NCI-H187 treated with DMSO at 0.1 percent for 48 hours (cell line): ENCODE measurements at regions not wholly inside any gene's neighbourhood (a gene's known extent, or its start where the extent isn't known, plus 50 kb on each side); places are given as distances from the start of the nearest gene placed in this dataset.
"Not testable (repeated sequence)": the region's sequence is repeated elsewhere in the genome, so short reads cannot be mapped to it uniquely, and the experiment has no call there.

Source experiments
- DNase-seq: peaks from one replicate; lab custom pipeline; 2025; lab: John Stamatoyannopoulos, UW

DNA sequence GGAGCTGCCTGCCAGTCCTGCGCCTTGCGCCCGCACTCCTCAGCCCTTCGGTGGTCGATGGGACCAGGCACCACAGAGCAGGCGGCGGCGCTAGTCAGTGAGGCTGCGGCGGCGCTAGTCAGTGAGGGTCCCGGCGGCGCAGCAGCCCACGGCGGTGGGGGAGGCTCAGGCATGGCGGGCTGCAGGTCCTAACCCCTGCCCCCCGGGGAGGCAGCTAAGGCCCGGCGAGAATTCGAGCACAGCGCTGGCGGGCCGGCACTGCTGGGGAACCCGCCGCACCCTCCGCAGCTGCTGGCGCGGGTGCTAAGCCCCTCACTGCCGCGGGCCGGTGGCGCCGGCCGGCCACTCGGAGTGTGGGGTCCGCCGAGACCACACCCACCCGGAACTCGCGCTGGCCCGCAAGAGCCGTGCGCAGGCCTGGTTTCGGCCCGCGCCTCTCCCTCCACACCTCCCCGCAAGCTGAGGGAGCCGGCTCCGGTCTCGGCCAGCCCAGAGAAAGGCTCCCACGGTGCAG is 867.4 kb downstream of the DSC3 start:
- no peak for DNase-seq

DNA sequence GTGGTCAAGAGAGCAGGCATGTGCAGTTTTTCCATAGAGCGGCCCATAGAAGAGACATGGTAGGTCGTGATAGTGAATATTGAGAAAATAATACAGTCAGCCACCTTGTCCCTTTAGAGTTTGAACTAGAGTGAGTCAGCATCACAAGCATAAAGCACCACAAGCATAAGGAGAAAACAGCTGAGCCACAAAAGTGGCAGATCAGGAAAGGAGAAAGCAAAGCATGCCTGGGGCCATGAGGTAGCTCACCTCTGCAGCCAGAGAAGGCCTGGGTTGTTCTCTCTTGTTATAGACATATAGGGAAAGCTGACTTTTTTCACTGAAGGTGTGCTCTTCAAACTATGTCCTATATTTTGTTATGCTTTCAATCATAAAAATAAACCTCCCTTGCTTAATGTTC is 879.0 kb downstream of the DSC3 start:
- no peak for DNase-seq

DNA sequence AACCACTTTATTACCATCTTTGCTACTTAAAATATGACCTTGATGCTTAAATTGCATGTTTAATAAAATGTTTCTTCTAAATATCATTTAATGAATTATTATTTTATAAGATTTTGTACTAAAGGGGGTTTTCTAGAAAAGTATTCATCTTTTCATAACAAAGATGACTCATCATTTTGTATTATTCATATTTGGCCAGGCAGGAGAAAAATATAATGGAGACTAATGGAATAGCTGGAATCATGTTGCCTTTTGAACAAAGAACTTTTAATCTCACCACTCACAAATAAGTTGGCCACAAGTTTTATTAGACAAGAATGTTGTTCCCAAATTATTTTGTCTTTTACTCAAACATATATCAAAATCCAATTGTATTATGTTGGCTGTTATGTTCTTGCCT is 882.4 kb downstream of the DSC3 start:
- no peak for DNase-seq

DNA sequence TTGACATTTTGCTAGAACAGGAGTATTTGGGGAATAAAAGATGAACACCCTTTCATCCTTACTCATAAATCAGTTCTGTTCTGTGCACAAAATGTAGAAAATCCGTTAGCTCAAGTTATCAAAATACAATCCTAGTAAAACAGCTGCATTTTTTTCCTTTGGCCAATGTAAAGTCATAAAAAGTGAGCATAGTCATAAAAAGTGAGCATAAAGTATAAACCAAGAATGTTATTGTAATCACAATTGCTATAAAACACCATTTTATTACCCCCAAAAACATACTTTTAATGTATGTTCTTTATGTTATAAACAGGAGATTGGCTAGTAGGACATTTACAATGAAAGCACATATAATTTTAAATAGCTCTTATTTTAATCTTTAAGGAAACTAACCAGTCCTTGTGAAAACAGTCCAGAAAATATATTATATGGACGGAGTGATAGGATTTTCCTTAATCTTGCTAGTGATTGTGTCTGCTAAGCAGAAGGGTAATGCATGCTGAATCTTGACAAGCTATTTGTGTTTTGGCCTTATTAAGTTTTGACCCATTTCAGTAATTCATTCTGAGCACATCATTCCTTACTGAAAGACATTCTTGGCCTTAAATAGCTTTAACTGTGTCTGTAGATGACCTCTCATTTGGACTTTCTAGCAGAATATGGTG is 891.8 kb downstream of the DSC3 start:
- no peak for DNase-seq

DNA sequence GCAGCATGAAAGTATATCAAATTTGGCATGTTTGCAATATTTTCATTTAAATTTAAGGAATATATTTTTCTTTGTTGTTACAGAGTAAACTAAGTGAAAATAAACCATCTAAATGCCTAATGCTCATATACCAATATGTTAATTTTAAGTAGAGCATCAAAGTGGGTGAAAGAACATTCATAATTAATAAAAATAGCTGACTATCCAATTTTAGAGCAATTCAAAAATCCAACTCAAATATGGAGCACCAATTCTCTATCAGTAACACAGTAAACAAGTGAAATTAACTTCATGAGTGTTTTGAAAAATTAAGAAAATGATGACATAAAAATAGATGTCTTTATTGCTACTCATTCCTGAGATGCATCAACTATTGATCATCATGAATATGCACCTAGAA is 893.0 kb downstream of the DSC3 start:
- no peak for DNase-seq

DNA sequence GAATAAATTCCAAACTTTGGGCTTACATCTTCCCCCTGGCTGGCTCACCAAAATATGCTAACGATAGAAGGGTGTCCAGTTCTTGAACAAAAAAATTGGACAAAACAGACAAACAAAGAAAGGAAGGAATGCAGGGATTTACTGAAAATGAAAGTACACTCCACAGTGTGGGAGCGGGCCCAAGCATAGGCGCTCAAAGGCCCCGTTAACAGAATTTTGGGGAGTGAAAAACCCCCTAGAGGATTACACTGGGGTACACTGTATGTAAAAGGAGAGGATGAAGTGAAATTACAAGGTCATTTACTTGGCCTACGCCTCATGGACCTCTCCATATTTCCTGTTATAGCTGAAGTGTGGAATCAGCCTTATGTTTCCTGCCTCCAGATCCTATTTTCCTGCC is 899.7 kb downstream of the DSC3 start:
- DNase-seq: no peak

DNA sequence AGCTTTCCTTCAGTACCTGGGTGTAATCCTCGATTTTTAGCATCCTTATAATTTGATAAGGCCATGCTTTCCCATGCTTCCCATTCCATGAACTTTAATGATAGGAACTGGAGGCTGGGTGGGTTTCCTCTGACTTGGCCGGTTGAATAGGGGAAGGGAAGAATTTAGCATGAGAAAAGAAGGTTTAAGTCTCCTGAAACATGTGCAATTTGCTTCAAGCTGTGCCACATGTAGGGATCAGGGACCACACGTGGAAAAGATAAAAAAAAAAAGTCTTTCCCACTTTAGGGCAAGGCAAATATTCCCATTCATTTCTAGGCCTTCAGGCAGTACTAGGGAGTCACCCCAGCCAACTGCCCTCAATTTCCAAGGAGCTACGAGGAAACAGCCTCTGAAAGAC is 900.3 kb downstream of the DSC3 start:
- no peak for DNase-seq

DNA sequence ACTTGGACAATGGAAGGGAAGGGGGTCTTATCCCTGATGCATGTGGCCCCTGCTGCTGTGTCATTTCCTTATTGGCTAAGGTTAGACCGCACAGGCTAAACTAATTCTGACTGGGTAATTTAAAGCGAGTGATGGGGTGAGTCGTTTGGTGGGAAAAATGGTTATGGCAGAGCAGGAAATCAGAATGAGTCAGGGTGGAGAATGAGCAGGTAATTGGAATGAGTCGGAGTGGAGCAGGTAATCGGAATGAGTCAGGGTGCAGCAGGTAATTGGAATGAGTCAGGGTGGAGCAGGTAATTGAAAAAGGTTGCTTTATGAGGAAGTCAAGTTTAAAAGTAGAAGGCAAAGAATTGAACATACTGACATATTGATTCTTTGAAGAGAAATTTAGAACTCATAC is 901.0 kb downstream of the DSC3 start:
- not testable (repeated sequence) for DNase-seq

DNA sequence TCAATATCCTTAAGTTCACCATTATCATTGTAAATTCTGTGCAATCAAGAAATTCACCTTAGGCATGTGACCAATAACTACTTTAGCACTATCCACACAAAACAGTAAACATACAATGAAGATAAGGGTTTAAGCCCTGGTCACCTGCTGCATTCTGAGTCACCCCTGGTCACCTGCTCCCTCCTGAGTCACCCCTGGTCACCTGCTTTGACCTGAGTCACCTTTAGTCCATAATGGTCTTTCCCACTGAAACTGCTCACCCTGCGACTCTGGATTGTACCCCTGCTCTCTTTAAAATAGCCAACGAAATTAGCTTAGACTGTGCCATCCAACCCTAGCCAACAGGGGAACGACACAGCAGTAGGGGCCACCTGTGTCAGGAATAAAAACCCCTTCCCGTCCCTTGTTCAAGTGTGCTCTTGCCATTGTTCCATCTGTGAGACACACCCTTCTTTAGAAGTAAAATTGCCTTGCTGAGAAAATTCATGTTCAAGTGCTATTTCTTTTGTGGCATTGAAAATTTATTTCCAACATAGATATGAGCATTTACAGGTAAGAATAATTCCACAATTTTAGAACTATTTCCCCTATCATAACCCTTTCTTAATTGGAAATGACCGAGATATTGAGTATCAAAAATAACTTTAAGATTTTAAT is 902.8 kb downstream of the DSC3 start:
- DNase-seq: no peak

DNA sequence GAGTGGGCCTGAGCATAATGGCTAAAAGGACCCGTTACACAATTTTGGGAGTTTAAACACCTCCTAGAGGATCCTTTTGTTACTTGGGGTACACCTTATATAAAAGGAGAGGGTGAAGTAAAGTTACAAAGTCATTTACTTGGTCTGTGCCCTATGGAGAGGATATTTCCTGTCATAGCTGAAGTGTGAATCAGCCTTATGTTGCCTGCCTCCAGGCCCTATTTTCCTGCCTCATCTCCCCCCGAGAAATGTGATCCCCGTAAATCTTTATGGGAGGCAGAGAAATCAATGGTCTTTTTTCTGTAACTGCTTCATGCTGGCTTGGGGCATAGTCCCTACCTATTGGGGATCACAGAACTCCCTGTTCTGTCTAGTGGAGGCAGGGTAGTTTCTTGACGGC is 906.6 kb downstream of the DSC3 start:
- no peak for DNase-seq

DNA sequence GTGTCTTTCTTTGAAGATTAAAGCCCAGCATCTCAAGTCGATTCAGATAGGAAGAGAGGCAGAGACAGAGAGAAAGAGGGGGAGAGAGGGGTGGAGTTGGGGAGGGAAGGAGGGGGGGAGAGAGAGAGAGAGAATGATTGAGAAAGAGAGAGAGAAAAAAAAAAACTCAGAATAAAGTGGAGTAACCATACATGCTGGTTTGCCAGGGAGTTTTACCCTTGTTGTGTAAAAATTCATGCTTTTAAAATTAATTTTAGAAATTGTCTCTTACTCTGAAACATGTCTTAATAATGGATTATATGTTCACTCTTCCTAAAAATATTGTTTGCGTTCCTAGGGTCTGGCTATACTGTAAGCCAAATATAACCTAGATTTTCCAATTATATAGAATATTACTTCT is 908.5 kb downstream of the DSC3 start:
- no peak for DNase-seq

DNA sequence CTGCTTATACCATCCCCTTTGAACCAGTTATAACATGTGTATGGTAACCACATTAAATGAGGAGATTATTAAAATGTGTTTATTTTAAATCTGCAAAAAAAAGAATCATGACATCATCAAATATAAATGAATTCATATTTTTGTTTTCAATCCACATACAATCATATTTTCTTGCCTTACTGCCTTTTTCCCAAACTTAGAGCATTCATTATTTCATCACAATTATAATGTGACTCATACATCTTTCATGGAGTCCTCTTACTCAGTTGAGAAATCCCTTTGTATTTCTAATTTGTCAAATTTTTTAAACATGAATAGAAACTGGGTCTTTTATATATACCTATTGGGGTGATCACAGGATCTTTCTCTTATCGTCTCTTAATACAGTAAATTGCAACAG is 909.6 kb downstream of the DSC3 start:
- DNase-seq: no peak

DNA sequence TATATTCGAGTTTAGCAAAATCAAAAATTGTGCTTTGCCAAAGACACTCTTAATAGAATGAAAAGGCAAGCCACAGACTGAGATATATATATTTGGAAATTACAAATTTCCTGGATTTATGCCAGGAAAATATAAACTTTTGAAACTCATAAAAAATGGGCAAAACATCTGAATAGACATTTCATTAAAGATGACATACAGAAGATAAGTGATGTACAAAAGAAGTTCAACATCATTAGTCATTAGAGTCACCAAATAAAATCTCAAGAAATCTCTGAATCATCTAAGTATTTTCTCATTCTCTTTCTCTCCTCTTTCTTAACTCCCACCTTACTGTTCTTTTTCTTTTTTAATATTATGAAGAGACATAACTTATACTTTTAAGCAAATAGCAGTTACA is 921.1 kb downstream of the DSC3 start:
- DNase-seq: no peak

DNA sequence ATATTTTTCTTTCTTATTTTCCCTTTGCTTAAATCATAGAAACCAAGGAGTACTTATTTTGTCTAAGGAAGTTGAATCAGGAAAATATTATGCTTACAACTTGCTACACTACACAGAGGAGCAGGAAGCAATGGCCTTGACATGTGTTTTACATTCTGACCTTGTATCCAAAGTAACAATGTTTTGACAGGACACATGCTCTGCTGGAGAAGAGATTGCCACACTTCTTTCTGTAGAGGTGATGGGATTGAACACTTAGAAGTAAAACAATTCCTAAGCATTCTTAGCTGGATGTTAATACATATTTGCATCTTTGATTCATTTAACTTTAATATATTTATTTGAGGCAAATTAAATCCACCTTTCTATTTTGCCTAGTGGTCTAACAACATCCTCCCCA is 929.1 kb downstream of the DSC3 start:
- no peak for DNase-seq

DNA sequence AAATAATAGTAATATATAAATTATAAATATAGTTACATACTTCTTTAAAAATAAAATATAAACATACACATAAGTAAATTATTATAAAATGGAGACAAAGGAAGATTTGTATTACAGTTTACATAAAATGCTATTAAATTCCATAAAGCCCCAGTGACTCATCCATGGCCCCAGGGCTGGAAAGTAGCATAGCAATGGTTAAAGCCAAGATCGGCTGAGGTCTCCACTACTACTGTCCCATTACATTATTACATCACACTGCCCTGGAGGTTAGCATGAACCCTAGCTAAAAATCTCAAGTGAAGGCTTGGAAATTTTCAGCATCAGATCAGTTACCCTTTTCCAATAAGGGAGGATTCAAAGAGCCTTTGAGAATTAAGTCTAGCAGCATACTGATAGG is 936.2 kb downstream of the DSC3 start:
- no peak for DNase-seq

DNA sequence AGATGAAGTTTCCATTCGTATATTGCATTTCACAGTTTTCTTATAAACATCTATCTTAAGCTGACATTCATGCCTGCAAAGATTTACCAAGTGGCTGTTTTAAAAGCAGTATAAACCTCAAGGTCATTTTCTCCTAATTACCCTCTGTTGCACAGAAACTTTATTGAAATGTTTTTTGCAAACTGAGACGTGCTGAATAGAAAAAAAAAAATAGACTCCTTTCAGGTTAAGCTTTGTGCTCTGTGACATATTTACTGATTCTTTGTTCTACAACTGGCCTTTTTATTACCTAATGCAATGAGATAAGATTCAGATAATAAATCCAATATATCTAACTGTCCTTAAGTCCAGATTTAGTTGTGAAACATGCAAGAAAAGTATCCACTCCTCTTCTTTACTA is 938.7 kb downstream of the DSC3 start:
- DNase-seq: no peak

DNA sequence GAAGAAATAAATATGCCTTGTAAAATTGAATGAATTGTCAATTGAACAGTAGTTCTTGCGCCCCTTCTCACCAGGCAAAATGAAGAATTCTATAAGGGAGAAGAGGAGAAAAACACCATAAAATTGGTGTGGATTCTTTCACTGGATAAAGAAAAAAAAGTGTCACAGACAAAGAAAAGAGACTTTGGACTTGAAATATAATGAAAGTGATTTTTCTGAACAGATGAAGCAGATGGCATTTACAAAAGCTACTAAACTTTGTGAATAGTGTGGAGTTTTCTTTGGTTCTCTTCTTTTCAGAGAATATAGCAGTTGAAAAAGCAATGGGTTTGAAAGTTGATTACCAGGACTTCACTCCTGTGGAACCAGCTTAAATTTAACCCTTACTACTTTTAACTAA is 945.7 kb downstream of the DSC3 start:
- no peak for DNase-seq

DNA sequence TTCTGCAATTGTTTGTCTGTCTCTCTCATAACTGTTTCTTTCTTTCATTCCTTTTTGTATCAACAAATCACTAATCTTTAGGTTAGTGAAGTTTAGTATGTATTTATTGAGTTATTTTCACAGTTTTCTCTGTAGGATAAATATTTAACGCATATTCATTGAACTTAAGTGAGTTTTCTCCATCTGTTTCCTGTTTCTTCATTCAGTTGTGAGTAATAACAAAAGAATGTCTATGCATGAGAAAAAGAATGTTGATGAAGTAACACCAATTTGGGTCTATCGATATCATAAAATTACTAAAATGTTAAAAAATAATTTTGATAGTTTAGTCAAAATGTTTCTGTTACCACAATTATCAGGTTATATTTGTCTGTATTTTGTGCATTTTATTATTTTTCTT is 948.0 kb downstream of the DSC3 start:
- DNase-seq: no peak

DNA sequence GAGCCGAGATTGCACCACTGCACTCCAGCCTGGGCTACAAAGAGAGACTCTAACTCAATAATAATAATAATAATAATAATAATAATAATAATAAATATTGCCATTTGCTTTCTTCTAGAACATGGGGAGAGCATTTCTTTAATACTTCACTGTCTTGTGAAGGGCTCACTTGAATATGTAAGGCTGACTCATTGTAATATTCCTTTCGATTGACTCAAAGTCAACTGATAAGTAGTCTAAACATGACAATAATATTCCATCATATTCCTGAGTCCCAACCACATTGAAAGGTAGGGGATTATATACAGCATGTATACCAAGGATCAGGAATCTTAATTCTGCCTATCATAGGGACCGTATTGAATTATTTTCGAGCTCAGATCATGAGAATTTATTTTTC is 949.2 kb downstream of the DSC3 start:
- no peak for DNase-seq

DNA sequence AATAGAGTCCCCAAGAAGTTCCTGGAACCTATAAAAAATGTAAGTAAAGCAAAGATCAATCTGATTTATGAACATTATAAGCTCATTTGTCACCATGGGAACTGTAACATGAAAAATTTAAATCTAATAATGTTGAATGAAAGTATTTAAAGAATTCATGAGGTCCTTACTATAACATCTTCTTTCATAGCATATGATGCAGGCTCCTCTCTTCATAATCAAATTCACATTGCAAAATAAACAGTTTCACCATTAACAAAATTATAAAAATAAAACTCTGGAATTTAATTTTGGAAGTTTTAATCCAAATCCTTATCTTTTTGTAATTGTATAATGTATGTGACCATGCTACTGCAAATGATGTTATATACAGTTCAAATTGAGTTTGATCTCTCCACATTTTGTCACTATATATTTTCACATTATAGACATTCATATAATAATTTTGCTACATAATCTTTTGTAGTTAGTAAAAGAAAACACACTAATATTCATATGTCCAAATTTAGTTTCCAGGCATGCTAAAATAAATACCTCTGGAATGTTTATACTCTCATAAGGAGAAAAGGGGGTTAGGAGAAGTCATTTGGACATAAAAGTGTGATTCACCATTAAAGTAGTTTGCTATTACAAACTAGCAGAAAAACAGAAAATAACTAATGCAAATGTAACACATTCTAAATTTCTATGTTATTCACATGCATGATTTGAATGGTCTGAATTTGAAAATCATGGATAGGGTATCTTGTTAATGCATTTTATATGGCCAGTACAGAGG is 954.1 kb downstream of the DSC3 start:
- no peak for DNase-seq

DNA sequence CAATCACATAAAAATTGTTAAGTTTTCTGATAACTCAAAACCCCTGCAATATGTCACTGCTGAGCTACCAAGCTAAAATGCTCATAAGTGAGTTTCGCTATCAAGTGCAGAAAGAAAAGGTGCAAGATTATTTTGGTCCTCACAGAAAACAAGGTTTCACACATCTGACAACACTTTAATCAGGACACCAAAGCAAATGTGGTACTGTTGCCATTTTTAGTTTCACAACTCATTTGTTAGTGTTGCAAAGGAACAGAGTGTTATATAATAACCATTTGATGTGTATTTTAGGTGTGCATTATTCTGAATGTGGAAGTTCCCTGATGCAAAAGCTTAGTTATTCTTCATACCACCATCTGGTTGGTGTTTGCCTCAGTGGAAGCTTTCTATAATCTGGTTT is 956.2 kb downstream of the DSC3 start:
- DNase-seq: no peak

DNA sequence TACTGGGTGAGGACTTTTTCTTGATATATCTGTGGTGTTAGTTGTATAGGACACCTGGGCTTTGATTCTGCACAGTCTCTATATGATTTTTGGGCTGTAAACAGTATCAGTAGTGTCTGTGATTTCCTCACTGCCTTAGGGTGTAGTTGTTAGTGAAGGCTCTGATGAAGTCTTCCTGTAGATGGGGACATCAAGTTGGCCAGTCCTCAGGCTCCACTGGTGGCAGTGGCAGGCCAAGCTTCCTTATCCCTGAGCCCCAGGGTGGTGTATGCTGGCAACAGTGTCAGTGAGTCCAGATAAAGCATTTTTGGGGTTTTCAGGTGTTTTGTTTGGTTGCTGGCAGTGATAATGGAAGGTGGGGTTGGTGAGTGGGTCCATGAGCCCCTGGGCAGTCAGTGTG is 961.4 kb downstream of the DSC3 start:
- DNase-seq: no peak
